Testis (tissue), 2 donors: ENCODE measurements at regions not wholly inside any gene's neighbourhood (a gene's known extent, or its start where the extent isn't known, plus 50 kb on each side); places are given as distances from the start of the nearest gene placed in this dataset.

Source experiments
- DNase-seq: peaks from one replicate; pipeline ENCODE4 v3.0.0-alpha.2; 2019
- H3K27ac ChIP-seq, 2 donors: fragments of 200-600 bp; sonication (generic); one replicate each; pipeline ENCODE4 v1.5.1; 2019
- H3K27me3 ChIP-seq: fragments of 200-600 bp; sonication (generic); one replicate; pipeline ENCODE4 v1.5.1; 2019
- H3K36me3 ChIP-seq: fragments of 200-600 bp; sonication (generic); one replicate; pipeline ENCODE4 v1.5.1; 2017; ENCODE audit warnings: low read depth; ENCODE audit errors: missing control alignments
- H3K4me1 ChIP-seq: fragments of 200-600 bp; sonication (generic); one replicate; pipeline ENCODE4 v1.5.1; 2019
- H3K4me3 ChIP-seq, 2 donors: fragments of 200-600 bp; sonication (generic); one replicate each; pipeline ENCODE4 v1.5.1; 2017 to 2019
- H3K9me3 ChIP-seq: fragments of 200-600 bp; sonication (generic); one replicate; pipeline ENCODE4 v1.5.1; 2017
- POLR2A ChIP-seq: fragments of 450-650 bp; IDR thresholded peaks from one replicate; pipeline ENCODE4 v1.6.1; 2017; ENCODE audit warnings: antibody characterized with exemption, mild to moderate bottlenecking, moderate library complexity
- WGBS, 2 donors: methylation state at CpG; one replicate each; pipeline ENCODE4 v1.1.5; 2018; 5-methylcytosine and 5-hydroxymethylcytosine counted together
- intact Hi-C: fragments of 100-400 bp; cut with DNase I; formaldehyde crosslinking; loops from one replicate; pipeline ENCODE4 v1.15.1; 2023; ENCODE audit warnings: low total_unique reads
- TF ChIP-seq, protein P1 (sequence below), 3 experiments: fragments of 450-650 bp in 2 of 3; fragments of 200-600 bp in 1 of 3; sonication (generic) in 1 of 3; IDR thresholded peaks; one replicate each; pipeline ENCODE4 v1.5.1; 2016 to 2019; ENCODE audit warnings: antibody characterized with exemption in 3 of 3, mild to moderate bottlenecking in 2 of 3, moderate library complexity in 1 of 3

GRCh38 chr6:118750143-118750542, 98.8 kb upstream of the CEP85L start:
- WGBS, 2 donors, result 76 to 85% methylated on average over 2 of the region's 2 CpGs
- Histone ChIP-seq H3K36me3 (no peaks in the 10 kb centered on the region), H3K9me3 (no peaks in the 10 kb centered on the region), H3K4me1 (peaks cover 15% of the 10 kb centered on the region), H3K27me3 (no peaks in the 10 kb centered on the region), H3K4me3 (no peak overlapping the region), H3K27ac (no peak overlapping the region)
- intact Hi-C loops, result no loop called here
- no peak for DNase-seq
- TF ChIP-seq, protein P1, sequence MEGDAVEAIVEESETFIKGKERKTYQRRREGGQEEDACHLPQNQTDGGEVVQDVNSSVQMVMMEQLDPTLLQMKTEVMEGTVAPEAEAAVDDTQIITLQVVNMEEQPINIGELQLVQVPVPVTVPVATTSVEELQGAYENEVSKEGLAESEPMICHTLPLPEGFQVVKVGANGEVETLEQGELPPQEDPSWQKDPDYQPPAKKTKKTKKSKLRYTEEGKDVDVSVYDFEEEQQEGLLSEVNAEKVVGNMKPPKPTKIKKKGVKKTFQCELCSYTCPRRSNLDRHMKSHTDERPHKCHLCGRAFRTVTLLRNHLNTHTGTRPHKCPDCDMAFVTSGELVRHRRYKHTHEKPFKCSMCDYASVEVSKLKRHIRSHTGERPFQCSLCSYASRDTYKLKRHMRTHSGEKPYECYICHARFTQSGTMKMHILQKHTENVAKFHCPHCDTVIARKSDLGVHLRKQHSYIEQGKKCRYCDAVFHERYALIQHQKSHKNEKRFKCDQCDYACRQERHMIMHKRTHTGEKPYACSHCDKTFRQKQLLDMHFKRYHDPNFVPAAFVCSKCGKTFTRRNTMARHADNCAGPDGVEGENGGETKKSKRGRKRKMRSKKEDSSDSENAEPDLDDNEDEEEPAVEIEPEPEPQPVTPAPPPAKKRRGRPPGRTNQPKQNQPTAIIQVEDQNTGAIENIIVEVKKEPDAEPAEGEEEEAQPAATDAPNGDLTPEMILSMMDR (IDR thresholded peaks at IDR 0.05), result no peak
- TF ChIP-seq POLR2A, result no peak

DNA sequence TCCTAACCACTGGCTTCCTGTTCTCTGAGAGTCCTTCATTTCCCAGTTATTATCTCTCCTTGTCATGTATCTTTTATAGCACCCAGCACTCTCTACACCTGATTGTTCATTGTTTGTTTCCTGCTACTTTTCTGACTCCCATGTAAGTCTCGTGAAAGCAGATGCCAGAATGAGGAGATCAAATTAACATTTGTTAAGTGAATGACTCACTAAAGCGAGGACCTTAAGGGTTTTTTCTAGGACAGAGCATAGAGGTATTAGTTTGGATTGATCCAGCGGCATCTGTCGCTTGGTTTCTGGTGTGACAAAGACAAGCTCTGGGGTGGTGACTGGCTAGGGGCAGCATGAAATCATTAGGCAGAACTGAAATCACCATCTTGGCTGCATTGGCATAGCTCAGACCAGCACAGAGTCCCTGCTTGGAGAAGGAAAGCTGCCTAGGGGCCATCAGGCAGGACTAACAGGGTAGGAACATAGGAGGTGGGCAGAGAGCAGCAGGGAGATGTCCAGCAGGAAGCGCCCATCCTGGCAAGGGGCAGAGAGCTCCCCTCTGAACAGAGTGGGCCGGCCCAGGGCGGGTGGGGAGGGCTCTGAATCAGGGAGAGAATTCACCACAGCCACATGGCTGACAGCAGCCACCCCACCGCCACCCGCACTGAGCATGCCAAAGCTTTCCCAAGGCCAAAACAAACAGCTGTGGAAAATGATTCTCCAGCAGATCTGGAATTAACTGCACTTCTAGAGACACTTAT, 97.1 kb upstream of the CEP85L start:
- H3K27me3 ChIP-seq, result no peaks in the 10 kb centered on the region
- WGBS, 2 donors, result 43 to 45% methylated on average over 9 of the region's 9 CpGs
- peaks cover 15% of the 10 kb centered on the region for H3K4me1 ChIP-seq
- intact Hi-C loops, result no loop called here
- TF ChIP-seq POLR2A, result no peak
- TF ChIP-seq, protein P1 (IDR thresholded peaks at IDR 0.05), result no peak
- no peaks in the 10 kb centered on the region for H3K36me3 ChIP-seq
- peak overlapping the region in 1 of 2 donors; percentile 2 for H3K4me3 ChIP-seq
- no peaks in the 10 kb centered on the region for H3K9me3 ChIP-seq
- H3K27ac ChIP-seq, result peak overlapping the region; percentile 4 to 32
- DNase-seq, result peak; percentile 61

DNA sequence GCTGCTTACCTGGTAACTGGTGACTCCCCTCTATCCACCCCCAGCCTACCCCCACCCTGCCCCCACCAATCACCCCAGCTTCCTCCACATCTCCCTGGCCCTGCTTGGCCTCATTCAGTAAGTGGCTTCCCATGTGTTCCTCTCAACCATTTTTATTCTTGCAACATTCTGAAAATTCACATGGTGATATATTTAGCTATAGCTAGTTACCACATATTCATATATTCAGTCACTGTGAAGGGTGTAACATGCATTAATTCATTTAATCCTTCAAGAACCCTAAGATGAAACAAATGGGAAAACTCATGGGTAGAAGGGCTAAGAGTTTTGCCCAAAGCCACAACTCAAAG, 95.4 kb upstream of the CEP85L start:
- intact Hi-C loops, result no loop called here
- no peak for DNase-seq

GRCh38 chr6:118746145-118746824, 94.9 kb upstream of the CEP85L start:
- no peak overlapping the region for H3K27ac ChIP-seq

More for the DNA sequence above, 95.4 kb upstream of the CEP85L start:
- Histone ChIP-seq H3K36me3 (no peaks in the 10 kb centered on the region), H3K9me3 (no peaks in the 10 kb centered on the region), H3K27ac (no peak overlapping the region), H3K4me3 (no peak overlapping the region), H3K27me3 (no peaks in the 10 kb centered on the region), H3K4me1 (peaks cover 9% of the 10 kb centered on the region)
- TF ChIP-seq, protein P1 (IDR thresholded peaks at IDR 0.05), result no peak
- no peak for TF ChIP-seq POLR2A

More at GRCh38 chr6:118746145-118746824, 94.9 kb upstream of the CEP85L start:
- H3K27me3 ChIP-seq, result no peaks in the 10 kb centered on the region
- H3K4me1 ChIP-seq, result peaks cover 9% of the 10 kb centered on the region
- no peaks in the 10 kb centered on the region for H3K36me3 ChIP-seq
- WGBS, 2 donors, result 79 to 81% methylated on average over 6 of the region's 6 CpGs
- no peak for DNase-seq
- H3K4me3 ChIP-seq, result no peak overlapping the region
- H3K9me3 ChIP-seq, result no peaks in the 10 kb centered on the region
- no peak for TF ChIP-seq POLR2A
- TF ChIP-seq, protein P1 (IDR thresholded peaks at IDR 0.05), result no peak
- intact Hi-C loops, result no loop called here
